Thymus (tissue), 11 donors: ENCODE measurements at regions not wholly inside any gene's neighbourhood (a gene's known extent, or its start where the extent isn't known, plus 50 kb on each side); places are given as distances from the start of the nearest gene placed in this dataset.

ENCODE experiments used
- DNase-seq, 9 donors: peaks; one replicate each; pipeline ENCODE4 v3.0.0-alpha.2; 2013; ENCODE audit warnings: low spot score in 9 of 9, low read depth in 6 of 9, missing footprints in 1 of 9
- H3K27ac ChIP-seq, 2 donors: one replicate each; pipeline ENCODE4 v1.5.1; 2013; ENCODE audit warnings: control low read depth in 1 of 2, low read depth in 1 of 2, low read length in 1 of 2, mild to moderate bottlenecking in 1 of 2, moderate library complexity in 1 of 2
- H3K27me3 ChIP-seq, 2 donors: one replicate each; pipeline ENCODE4 v1.5.1; 2013; ENCODE audit warnings: low read length in 1 of 2; ENCODE audit not compliant: control insufficient read depth in 2 of 2, insufficient read depth in 1 of 2
- H3K36me3 ChIP-seq, 2 donors: one replicate each; pipeline ENCODE4 v1.5.1; 2013; ENCODE audit warnings: low read length in 1 of 2, mild to moderate bottlenecking in 1 of 2, moderate library complexity in 1 of 2; ENCODE audit not compliant: control insufficient read depth in 2 of 2, insufficient read depth in 2 of 2
- H3K4me1 ChIP-seq, 2 donors: one replicate each; pipeline ENCODE4 v1.5.1; 2013; ENCODE audit warnings: low read length in 2 of 2; ENCODE audit not compliant: control insufficient read depth in 2 of 2, insufficient read depth in 2 of 2
- H3K4me3 ChIP-seq, 2 donors: one replicate each; pipeline ENCODE4 v1.5.1; 2013; ENCODE audit warnings: low read length in 2 of 2, control low read depth in 1 of 2, mild to moderate bottlenecking in 1 of 2
- H3K9me3 ChIP-seq, 2 donors: one replicate each; pipeline ENCODE4 v1.5.1; 2013; ENCODE audit warnings: low read length in 1 of 2, mild to moderate bottlenecking in 1 of 2; ENCODE audit not compliant: control insufficient read depth in 2 of 2, insufficient read depth in 1 of 2
- WGBS: extraction: QIAGEN DNeasy Blood & Tissue Kit; methylation state at CpG from one replicate; pipeline ENCODE4 v1.1.7; 2013; 5-methylcytosine and 5-hydroxymethylcytosine counted together
- donor health status: healthy.

GRCh38 chr2:175373729-175374128, 192.2 kb upstream of the ATP5MC3 start:
- Histone ChIP-seq H3K36me3 (no peaks in the 10 kb centered on the region), H3K4me1 (peaks cover 0 to 2% of the 10 kb centered on the region in 2 donors), H3K4me3 (no peak overlapping the region), H3K27ac (no peak overlapping the region), H3K9me3 (no peaks in the 10 kb centered on the region), H3K27me3 (no peaks in the 10 kb centered on the region)
- 82% methylated on average over 1 of the region's 1 CpG for WGBS
- no peak for DNase-seq

DNA sequence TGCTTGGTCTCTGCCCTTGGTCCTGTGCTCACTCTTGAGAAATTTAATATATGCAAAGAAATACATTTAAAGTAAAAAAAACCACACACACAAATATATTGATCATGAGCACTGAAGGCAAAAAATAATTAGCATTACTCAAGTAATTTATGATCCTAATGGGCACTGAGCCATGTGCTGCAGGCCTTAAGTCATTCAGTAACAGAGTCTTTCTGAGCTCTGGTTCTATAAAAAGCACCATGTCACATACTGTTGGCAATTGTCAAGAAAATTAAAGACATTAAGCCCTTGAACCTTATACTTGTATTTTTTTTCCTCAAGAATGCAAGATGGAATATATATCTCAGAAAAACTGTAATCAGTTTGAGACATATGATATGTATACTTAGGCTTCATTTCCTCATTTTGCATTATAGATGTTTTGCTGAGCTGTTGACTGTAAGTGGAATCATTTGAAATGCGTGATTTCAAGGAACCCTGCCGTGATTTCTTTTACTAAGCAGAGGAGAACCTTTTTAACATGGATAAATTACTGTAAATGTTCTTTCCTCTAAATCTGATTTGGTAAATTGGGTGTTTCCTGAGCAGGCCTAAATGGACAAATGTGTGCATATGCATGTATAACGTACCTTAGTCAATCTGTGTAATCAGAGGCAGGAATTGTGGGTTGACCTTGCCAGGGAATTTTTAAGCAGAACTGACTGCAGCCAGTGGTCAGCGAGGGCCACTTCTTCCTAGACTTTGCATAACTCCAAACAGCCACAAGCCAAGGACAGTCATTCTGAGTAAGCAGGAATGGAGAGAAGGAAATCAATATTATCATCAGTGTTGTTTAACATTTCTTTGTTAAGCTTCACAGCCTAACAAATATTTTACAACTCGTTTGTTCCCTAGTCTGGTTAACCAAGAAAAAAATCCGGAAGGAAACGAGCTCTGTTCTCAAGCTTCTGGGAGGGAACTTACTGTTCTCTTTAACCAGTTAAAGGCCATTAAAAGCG, 191.5 kb upstream of the ATP5MC3 start:
- DNase-seq, result no peak
- no peaks in the 10 kb centered on the region for H3K9me3 ChIP-seq
- peaks cover 0 to 2% of the 10 kb centered on the region in 2 donors for H3K4me1 ChIP-seq
- 28% methylated on average over 8 of the region's 8 CpGs for WGBS
- H3K27ac ChIP-seq, result no peak overlapping the region
- H3K4me3 ChIP-seq, result no peak overlapping the region
- no peaks in the 10 kb centered on the region for H3K27me3 ChIP-seq
- no peaks in the 10 kb centered on the region for H3K36me3 ChIP-seq

DNA sequence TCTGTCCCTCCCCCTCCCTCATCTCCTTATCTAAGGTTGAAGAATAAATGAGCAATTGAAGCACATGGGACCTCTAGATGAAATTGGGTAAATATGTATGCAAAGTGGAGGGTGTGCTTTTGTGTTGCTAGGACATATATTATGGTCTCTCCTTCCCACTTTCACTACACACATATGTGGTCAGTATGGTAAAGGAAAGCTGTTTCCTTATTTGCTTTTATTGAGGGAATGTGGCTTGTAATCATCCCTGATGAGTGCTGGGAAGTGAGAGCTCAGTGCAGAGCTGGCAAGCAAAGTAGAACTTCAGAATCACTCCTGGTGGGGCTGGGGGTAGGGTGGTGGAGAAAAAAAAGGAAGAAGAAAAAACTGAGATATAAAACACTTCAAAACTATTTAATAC, 189.9 kb upstream of the ATP5MC3 start:
- Histone ChIP-seq H3K27me3 (peaks cover 0 to 3% of the 10 kb centered on the region in 2 donors), H3K9me3 (no peaks in the 10 kb centered on the region), H3K27ac (no peak overlapping the region), H3K36me3 (no peaks in the 10 kb centered on the region), H3K4me3 (no peak overlapping the region), H3K4me1 (peaks cover 0 to 2% of the 10 kb centered on the region in 2 donors)
- DNase-seq, result no peak

- H3K27me3 ChIP-seq, result peaks cover 0 to 11% of the 10 kb centered on the region in 2 donors
Observed at GRCh38 chr2:175366815-175367214, 185.3 kb upstream of the ATP5MC3 start.

GRCh38 chr2:175363699-175364098, 182.2 kb upstream of the ATP5MC3 start:
- DNase-seq, result no peak
- Histone ChIP-seq H3K4me3 (no peak overlapping the region), H3K27me3 (peaks cover 0 to 11% of the 10 kb centered on the region in 2 donors), H3K36me3 (no peaks in the 10 kb centered on the region), H3K9me3 (no peaks in the 10 kb centered on the region), H3K4me1 (no peaks in the 10 kb centered on the region), H3K27ac (no peak overlapping the region)
- WGBS, result 90% methylated on average over 5 of the region's 5 CpGs

More at GRCh38 chr2:175366815-175367214, 185.3 kb upstream of the ATP5MC3 start:
- WGBS, result 8% methylated on average over 7 of the region's 7 CpGs
- Histone ChIP-seq H3K9me3 (no peaks in the 10 kb centered on the region), H3K4me1 (no peaks in the 10 kb centered on the region), H3K27ac (no peak overlapping the region), H3K36me3 (no peaks in the 10 kb centered on the region), H3K4me3 (no peak overlapping the region)
- DNase-seq, result peak in 8 of 9 donors; percentile 2 to 57 (median 20)

DNA sequence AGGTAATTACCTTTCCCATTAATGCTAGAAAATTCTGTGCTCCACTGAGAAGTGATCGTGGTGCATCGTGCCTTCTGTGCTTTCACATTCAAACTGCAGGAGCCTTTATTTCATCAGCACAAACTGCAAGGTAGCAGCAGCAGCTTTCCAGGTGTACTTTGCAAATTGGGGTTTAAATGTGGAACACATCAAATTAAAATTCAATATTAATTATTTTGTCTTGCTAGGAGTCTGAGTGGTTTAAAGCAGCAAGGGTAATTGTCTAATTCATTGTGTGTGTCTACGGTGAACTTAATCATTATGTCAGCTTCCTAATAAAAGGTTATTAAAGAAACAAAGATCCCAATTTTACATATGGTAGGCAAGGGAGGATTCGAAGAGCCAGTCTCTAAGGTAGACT, 180.8 kb upstream of the ATP5MC3 start:
- H3K4me1 ChIP-seq, result no peaks in the 10 kb centered on the region
- no peaks in the 10 kb centered on the region for H3K36me3 ChIP-seq
- DNase-seq, result no peak
- peaks cover 0 to 11% of the 10 kb centered on the region in 2 donors for H3K27me3 ChIP-seq
- WGBS, result 96% methylated on average over 4 of the region's 4 CpGs
- no peaks in the 10 kb centered on the region for H3K9me3 ChIP-seq
- no peak overlapping the region for H3K27ac ChIP-seq
- H3K4me3 ChIP-seq, result no peak overlapping the region

DNA sequence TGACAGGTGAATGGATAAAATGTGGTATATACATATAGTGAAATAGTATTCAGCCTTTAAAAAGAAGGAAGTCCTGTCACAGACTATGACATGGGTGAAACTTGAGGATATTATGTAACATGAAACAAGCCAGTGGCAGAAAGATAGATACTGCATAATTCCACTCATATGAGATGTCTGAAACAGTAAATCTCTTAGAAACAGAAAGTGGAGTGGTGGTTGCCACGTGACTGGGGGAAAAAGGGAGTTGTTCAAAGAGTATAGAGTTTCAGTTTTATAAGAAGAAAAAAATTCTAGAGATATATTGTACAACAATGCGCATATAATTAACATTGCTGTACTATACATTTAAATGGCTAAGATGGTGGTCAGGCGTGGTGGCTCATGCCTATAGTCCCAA, 178.2 kb upstream of the ATP5MC3 start:
- H3K27ac ChIP-seq, result no peak overlapping the region
- no peaks in the 10 kb centered on the region for H3K4me1 ChIP-seq
- no peaks in the 10 kb centered on the region for H3K9me3 ChIP-seq
- H3K4me3 ChIP-seq, result no peak overlapping the region
- peaks cover 0 to 3% of the 10 kb centered on the region in 2 donors for H3K27me3 ChIP-seq
- H3K36me3 ChIP-seq, result no peaks in the 10 kb centered on the region
- no peak for DNase-seq
- 89% methylated on average over 3 of the region's 3 CpGs for WGBS

- no peaks in the 10 kb centered on the region for H3K9me3 ChIP-seq
- no peaks in the 10 kb centered on the region for H3K36me3 ChIP-seq
- no peak overlapping the region for H3K4me3 ChIP-seq
- no peak overlapping the region for H3K27ac ChIP-seq
- H3K4me1 ChIP-seq, result no peaks in the 10 kb centered on the region
- no peaks in the 10 kb centered on the region for H3K27me3 ChIP-seq
- 98% methylated on average over 4 of the region's 4 CpGs for WGBS
- no peak for DNase-seq
Observed at GRCh38 chr2:175356901-175357300, 175.4 kb upstream of the ATP5MC3 start.

DNA sequence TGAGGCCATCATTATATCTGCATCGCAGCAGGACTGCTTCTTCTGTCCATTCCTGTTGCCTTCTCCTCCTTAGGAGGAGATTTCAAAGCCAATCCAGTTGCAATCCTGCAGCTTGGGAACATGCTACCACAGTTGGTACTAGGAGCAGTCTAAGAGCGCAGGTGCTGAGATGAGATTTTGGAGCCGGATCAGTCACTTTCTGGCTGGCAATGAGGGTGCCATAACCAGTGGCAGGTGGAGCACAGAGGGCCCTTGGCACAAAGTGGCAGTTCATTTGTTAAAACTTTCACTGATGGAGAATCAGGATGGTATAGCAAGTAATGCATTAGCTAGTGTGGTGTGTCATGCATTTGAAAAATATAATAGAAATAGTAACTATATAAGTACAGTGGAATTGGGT, 173.7 kb upstream of the ATP5MC3 start:
- Histone ChIP-seq H3K36me3 (no peaks in the 10 kb centered on the region), H3K27me3 (no peaks in the 10 kb centered on the region), H3K27ac (no peak overlapping the region), H3K9me3 (no peaks in the 10 kb centered on the region), H3K4me3 (no peak overlapping the region), H3K4me1 (no peaks in the 10 kb centered on the region)
- 97% methylated on average over 3 of the region's 3 CpGs for WGBS
- DNase-seq, result no peak
